ENCODE measurements at regions not wholly inside any gene's neighbourhood (a gene's known extent, or its start where the extent isn't known, plus 50 kb on each side); places are given as distances from the start of the nearest gene placed in this dataset.

DNA sequence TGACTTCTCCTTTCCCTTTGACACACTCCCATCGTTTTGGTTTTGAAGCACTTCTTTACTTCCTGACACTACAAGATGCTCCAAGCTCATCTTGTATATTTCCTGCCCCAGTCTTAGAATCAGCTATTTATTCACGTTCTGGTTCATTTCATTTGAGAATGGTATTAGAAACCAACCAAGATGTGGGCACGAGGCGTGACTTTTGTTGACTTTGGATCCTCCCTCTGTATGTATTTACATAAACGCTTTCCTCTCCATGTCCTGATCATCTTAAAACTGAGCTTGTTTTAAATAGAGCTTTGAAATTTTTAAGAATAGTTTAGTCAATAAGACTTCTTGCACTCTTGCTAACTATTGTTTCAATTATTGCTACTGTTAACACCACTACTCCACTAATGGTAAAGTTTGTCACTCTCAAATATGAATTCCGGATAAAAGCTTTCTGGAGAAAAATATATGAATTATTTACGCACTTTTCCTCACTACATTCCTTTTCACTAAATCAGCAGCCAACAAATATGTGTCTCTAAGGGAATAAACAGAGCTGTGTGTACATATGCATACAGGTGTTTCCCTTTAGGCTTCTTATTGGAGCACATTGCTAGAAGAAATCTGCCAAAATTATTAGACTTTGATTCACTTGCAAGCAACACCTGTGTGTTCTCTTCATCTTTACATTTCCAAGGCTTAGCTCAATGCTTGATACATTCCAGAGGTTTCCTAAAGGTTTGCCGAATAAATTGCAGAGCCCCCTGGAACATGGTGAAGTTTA lies 77.3 kb upstream of the TMEM244 start:
- no peak for DNase-seq
- H3K4me3 Mint-ChIP-seq = no peak overlapping the region
- no peaks in the 10 kb centered on the region for H3K4me1 Mint-ChIP-seq (ENCODE audit: low read depth)
- no peaks in the 10 kb centered on the region for H3K36me3 Mint-ChIP-seq (ENCODE audit: insufficient read depth in 2 of 2)
- H3K27ac Mint-ChIP-seq = no peak overlapping the region
- no peak for ATAC-seq (replicated peaks in 1 of 2)
- no peaks in the 10 kb centered on the region for H3K9me3 Mint-ChIP-seq
- peaks cover 32% of the 10 kb centered on the region for H3K27me3 Mint-ChIP-seq (ENCODE audit: low read depth)

DNA sequence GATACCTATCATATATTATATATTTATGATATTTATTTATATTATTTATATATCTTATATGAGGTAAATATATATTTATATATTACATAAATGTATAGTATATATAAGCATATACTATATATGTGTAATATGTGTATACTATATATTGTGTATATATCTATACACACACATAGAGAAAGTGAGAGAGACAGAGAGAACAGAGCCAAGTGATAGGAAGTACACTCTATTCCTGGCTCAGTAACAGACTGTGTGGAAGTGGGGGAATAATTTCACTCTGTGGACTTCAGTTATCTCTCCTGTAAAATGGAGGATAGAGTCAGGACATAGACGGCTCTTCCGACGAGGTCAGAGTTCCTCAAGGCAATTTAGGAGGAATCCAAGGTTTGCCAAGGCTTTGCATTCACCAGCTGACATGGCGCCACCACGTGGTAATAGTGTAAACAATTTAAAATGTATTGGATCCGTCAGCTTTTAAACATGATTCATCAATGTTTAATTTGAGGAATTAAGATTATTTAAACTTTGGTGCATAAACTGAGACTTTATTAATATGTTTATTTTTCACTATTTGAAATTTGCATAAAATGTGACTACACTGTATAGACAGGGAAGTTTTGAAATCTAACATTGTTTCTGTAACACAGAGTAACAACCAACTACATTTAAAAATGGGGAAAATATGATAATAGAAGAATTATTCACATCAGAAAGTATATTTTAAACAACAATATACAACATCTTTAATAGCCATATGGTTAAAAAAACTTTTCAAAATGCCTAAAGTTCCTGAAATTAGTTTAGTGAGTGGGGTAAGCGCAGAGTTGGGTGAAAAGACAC lies 75.4 kb upstream of the TMEM244 start:
- H3K36me3 Mint-ChIP-seq (ENCODE audit: insufficient read depth in 2 of 2) = no peaks in the 10 kb centered on the region
- no peak overlapping the region for H3K27ac Mint-ChIP-seq
- DNase-seq (peak; percentile 33 to 35), ATAC-seq (replicated peaks in 1 of 2) (peak in 1 of 2 donors; percentile 41)
- H3K27me3 Mint-ChIP-seq (ENCODE audit: low read depth) = peaks cover 28% of the 10 kb centered on the region
- H3K4me1 Mint-ChIP-seq (ENCODE audit: low read depth) = no peaks in the 10 kb centered on the region
- no peaks in the 10 kb centered on the region for H3K9me3 Mint-ChIP-seq
- peak overlapping the region in 1 of 2 donors; percentile 19 for H3K4me3 Mint-ChIP-seq

DNA sequence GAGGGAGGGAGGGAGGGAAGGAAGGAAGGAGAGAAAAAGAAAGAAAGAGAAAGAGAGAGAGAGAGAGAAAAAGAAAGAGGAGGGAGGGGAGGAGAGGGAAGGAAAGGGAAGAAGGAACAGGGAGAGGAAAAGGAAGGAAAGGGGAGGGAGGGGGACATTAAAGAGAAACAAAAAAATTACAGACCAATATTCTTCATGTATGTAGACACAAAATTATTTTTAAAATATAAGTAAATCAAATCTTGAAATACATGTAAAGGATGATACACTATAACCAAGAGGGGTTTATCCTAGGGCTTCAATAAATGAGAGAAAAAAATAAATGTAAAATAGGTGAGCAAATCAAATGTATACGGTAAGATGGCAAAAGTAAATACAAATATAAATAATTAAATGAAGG lies 71.2 kb upstream of the TMEM244 start:
- no peaks in the 10 kb centered on the region for H3K36me3 Mint-ChIP-seq (ENCODE audit: insufficient read depth in 2 of 2)
- no peak overlapping the region for H3K4me3 Mint-ChIP-seq
- DNase-seq = no peak
- H3K4me1 Mint-ChIP-seq (ENCODE audit: low read depth) = no peaks in the 10 kb centered on the region
- no peak for ATAC-seq (replicated peaks in 1 of 2)
- H3K27ac Mint-ChIP-seq = no peak overlapping the region
- no peaks in the 10 kb centered on the region for H3K9me3 Mint-ChIP-seq
- H3K27me3 Mint-ChIP-seq (ENCODE audit: low read depth) = no peaks in the 10 kb centered on the region

DNA sequence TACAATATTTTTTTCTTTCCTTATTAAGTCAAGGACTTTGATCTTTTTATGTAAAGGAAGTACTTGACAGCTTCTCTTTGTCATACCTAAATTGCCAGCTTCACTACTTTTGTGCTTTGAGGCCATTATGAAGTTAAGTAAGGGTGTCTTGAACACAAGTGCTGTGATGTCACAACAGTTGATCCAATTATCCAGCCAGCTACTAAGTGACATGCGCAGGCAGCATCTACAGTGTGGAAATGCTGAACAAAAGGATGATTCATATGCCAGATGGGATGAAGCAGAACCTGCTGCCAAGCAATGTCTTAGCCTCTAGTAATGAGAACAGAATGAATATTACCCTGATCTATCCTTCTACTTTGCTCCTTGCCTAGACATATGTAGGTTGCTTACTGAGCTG lies 68.3 kb upstream of the TMEM244 start:
- Mint-ChIP-seq H3K36me3 (ENCODE audit: insufficient read depth in 2 of 2) (no peaks in the 10 kb centered on the region), H3K4me3 (no peak overlapping the region), H3K4me1 (ENCODE audit: low read depth) (no peaks in the 10 kb centered on the region), H3K9me3 (no peaks in the 10 kb centered on the region), H3K27me3 (ENCODE audit: low read depth) (no peaks in the 10 kb centered on the region), H3K27ac (no peak overlapping the region)
- no peak for DNase-seq
- no peak for ATAC-seq (replicated peaks in 1 of 2)

DNA sequence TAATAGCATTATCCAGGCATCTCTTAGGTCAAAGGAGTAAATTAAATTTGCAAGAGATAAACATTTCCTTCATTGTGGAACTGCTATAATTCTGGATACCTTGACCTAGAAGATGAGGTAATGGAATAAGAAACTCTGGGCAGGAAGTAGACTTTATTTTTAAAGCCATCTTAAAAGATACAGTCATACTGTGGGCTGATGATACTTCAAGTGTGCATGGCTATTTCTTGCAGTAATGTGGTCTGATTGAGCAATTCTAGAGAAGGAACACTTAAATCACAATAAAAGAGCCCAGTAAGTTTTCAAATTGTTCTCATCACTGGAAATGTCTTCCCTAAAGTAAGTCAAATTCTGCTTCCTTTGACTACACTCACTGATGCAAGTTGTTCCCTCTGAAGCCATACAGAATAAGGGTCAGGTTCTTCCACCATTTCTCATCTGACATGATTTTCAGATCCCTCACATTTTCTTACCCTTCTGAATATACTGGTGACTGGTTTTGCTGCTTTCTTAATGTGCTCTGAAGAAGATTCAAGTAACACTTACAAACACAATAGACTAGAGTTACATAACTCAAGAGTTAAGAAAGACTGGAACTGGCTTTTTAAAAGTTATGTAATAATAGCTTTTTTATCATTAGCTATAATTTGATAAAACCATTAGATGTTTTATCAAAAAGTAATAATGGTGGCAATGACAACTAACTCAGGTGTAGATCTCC lies 62.6 kb upstream of the TMEM244 start:
- Mint-ChIP-seq H3K36me3 (ENCODE audit: insufficient read depth in 2 of 2) (no peaks in the 10 kb centered on the region), H3K4me3 (no peak overlapping the region), H3K4me1 (ENCODE audit: low read depth) (no peaks in the 10 kb centered on the region), H3K27me3 (ENCODE audit: low read depth) (no peaks in the 10 kb centered on the region), H3K9me3 (no peaks in the 10 kb centered on the region), H3K27ac (no peak overlapping the region)
- ATAC-seq (replicated peaks in 1 of 2) (peak in 1 of 2 donors; percentile 35), DNase-seq (no peak)

DNA sequence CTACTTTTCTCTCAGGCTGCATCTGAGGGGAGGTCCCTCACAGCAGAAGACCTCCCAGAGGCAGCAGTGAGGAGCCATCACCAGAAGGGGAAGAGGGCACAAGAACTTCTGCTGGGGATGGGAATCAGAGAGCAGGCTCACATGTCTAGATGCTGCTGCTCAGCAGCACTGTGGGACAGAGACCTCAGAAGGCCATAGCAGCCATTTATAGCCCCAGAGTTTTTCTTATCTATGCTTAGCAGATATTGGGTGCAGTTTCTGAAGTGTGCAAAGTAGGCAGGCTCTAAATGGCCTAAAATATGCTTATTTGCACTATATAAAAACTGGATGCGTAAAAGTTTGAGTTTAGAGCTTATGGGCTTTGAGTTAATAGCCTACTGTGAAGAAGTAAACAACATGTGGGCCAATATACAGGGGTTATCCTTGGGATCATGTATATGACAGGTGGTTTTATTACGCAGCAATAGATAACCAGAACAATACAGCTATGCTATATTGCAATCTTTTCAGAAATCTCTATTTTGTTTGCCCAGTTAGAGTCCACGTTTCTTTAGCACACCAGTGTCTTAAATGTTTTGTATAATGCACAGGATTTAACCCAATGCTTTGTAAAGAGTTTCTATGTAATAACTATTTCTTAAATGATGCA lies 60.2 kb upstream of the TMEM244 start:
- H3K27me3 Mint-ChIP-seq (ENCODE audit: low read depth) = no peaks in the 10 kb centered on the region
- no peaks in the 10 kb centered on the region for H3K4me1 Mint-ChIP-seq (ENCODE audit: low read depth)
- H3K36me3 Mint-ChIP-seq (ENCODE audit: insufficient read depth in 2 of 2) = no peaks in the 10 kb centered on the region
- ATAC-seq (replicated peaks in 1 of 2) = no peak
- H3K9me3 Mint-ChIP-seq = no peaks in the 10 kb centered on the region
- no peak overlapping the region for H3K4me3 Mint-ChIP-seq
- DNase-seq = no peak
- no peak overlapping the region for H3K27ac Mint-ChIP-seq

DNA sequence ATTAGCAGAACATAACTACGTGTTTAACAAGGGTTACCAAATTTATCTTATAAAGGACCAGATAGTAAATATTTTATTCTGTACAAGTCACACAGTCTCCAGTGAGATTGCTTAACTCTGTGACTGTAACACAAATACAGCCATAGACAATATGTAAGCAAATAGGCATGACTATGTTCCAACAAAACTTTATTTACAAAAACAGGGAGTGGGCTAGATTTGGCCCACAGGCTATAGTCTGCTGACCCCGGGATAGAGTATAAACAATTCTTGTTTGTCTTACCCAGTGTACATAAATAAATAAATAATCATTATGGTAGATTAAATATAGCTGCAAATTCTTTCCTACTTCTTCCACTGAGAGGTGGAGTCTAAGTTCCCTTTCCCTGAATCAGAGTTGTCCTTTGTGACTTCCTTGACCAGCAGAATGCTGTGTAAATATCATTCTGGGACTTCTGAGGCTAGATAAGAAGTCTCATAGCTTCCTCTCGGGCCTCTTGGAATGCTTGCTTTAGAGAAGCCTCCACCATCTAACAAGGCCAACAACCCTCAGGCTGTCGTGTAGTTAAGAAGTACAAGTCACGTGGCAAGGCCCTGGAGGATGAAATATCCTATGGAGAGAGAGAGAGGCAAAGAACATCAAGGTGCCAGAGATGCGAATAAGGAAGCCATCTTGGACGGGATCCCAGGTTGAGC lies 59.1 kb upstream of the TMEM244 start:
- Mint-ChIP-seq H3K27me3 (ENCODE audit: low read depth) (no peaks in the 10 kb centered on the region), H3K27ac (no peak overlapping the region), H3K9me3 (no peaks in the 10 kb centered on the region), H3K4me3 (no peak overlapping the region), H3K4me1 (ENCODE audit: low read depth) (no peaks in the 10 kb centered on the region), H3K36me3 (ENCODE audit: insufficient read depth in 2 of 2) (no peaks in the 10 kb centered on the region)
- ATAC-seq (replicated peaks in 1 of 2) (no peak), DNase-seq (no peak)

DNA sequence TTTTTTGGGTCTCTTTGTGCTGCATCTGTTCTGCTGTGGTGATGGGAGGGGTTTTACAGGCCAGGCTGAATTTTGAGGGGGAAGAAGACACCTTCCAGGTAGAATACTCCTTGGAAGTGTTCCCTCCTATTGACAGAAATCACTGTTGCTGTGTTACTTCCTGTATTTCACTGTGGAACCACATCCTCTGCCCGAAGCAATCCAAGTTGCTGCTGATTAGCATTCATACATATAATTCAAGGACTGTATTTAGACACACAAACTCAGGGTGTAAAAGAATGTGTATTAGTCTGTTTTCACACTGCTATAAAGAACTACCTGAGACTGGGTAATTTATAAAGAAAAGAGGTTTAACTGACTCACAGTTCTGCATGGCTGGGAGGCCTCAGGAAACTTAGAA lies 50.6 kb upstream of the TMEM244 start:
- Mint-ChIP-seq H3K27ac (no peak overlapping the region), H3K9me3 (no peaks in the 10 kb centered on the region), H3K36me3 (ENCODE audit: insufficient read depth in 2 of 2) (no peaks in the 10 kb centered on the region), H3K27me3 (ENCODE audit: low read depth) (no peaks in the 10 kb centered on the region), H3K4me3 (no peak overlapping the region), H3K4me1 (ENCODE audit: low read depth) (peaks cover 12% of the 10 kb centered on the region)
- no peak for DNase-seq
- no peak for ATAC-seq (replicated peaks in 1 of 2)

Measured in activated T-cell treated with anti-CD3 and anti-CD28 coated beads, Interleukin-2, amount 50 U/mL, for 72 hours (primary cell).